ENCODE measurements at regions not wholly inside any gene's neighbourhood (a gene's known extent, or its start where the extent isn't known, plus 50 kb on each side); places are given as distances from the start of the nearest gene placed in this dataset.

GRCh38 chr1:59128239-59128736 is 168.6 kb upstream of the FGGY start:
- H3K56ac ChIP-seq (replicated peaks; ENCODE audit: insufficient read length, low read depth, low read length) = no peak overlapping the region
- no peak overlapping the region for H2AFZ ChIP-seq (ENCODE audit: low read length)
- CTCF ChIA-PET (ENCODE audit: partially characterized antibody) = no interaction called here
- no peak overlapping the region for H3K9ac ChIP-seq (replicated peaks in 1 of 4; ENCODE audit: extremely low read depth in 1 of 4, low read depth in 3 of 4, low read length in 3 of 4)
- H3K36me3 ChIP-seq (ENCODE audit: control insufficient read depth in 2 of 4, insufficient read depth in 4 of 4, low read length in 3 of 4) = no peaks in the 10 kb centered on the region
- H3K27ac ChIP-seq (ENCODE audit: low read depth, low read length) = no peak overlapping the region
- no peaks in the 10 kb centered on the region for H3K27me3 ChIP-seq (replicated peaks in 1 of 4; ENCODE audit: control insufficient read depth in 3 of 4, extremely low read depth in 1 of 4, insufficient read depth in 3 of 4, low read length in 3 of 4)
- H3K14ac ChIP-seq (ENCODE audit: insufficient read length) = no peak overlapping the region
- H3K9me3 ChIP-seq (ENCODE audit: insufficient read depth in 2 of 2, low read depth in 1 of 2, low read length in 1 of 2) = no peaks in the 10 kb centered on the region
- no peaks in the 10 kb centered on the region for H3K23me2 ChIP-seq (ENCODE audit: low read depth, low read length)
- 95% methylated on average over 1 of the region's 1 CpG; no CpG with 5 or more reads in 1 of the 2 experiments for WGBS, 2 experiments (ENCODE audit: extremely low coverage in 1 of 2, insufficient coverage in 1 of 2, insufficient read length in 1 of 2, insufficient replicate concordance in 2 of 2, low coverage in 1 of 2, low lambda C conversion rate in 2 of 2, missing lambda C conversion rate in 1 of 2)
- H3K23ac ChIP-seq (ENCODE audit: insufficient read length) = no peak overlapping the region
- H3K79me2 ChIP-seq (ENCODE audit: control insufficient read depth in 1 of 2, insufficient read depth in 2 of 2, low read length in 2 of 2) = no peaks in the 10 kb centered on the region
- H3K18ac ChIP-seq (ENCODE audit: extremely low read depth, low read length) = no peak overlapping the region
- POLR2A ChIA-PET (ENCODE audit: partially characterized antibody) = interaction anchor here (1.2 kb wide), 1 partner anchor 16 kb away, joined by 3 read pairs; no protein-coding TSS in a partner anchor
- no peak for DNase-seq (ENCODE audit: low read depth in 1 of 2, low spot score in 2 of 2)
- no peak overlapping the region for H2BK120ac ChIP-seq (replicated peaks; ENCODE audit: low read depth, low read length)
- no peak overlapping the region for H3K4me2 ChIP-seq (ENCODE audit: insufficient read depth in 1 of 2, low read depth in 2 of 2, low read length in 2 of 2)
- no peak overlapping the region for H4K5ac ChIP-seq (ENCODE audit: insufficient read length, low read depth, low read length)
- FAIRE-seq = no peak
- no peak overlapping the region for H2AK5ac ChIP-seq (ENCODE audit: low read depth, low read length)
- H3K4me3 ChIP-seq (ENCODE audit: extremely low read depth in 1 of 4, insufficient read depth in 2 of 4, low read depth in 3 of 4, low read length in 4 of 4) = no peak overlapping the region
- no peak overlapping the region for H2BK15ac ChIP-seq (ENCODE audit: low read length)
- no peak overlapping the region for H3K4ac ChIP-seq (replicated peaks; ENCODE audit: insufficient read length, low read depth, low read length)
- 0 out of 2 replicates have a peak overlapping the region, but pooled peaks have one; percentile 50 for H2BK12ac ChIP-seq (ENCODE audit: low read depth, low read length)
- H4K91ac ChIP-seq (replicated peaks; ENCODE audit: insufficient read length, low read length) = no peak overlapping the region
- no peak overlapping the region for H2BK5ac ChIP-seq (ENCODE audit: low read depth, low read length)
- H3K4me1 ChIP-seq (replicated peaks in 1 of 4; ENCODE audit: control insufficient read depth in 3 of 4, insufficient read depth in 4 of 4, low read length in 3 of 4) = peaks cover 0 to 5% (median 3%) of the 10 kb centered on the region in 4 experiments; a peak in 4 of 7 replicates
- H2BK20ac ChIP-seq (ENCODE audit: low read length) = no peak overlapping the region
- H4K8ac ChIP-seq (ENCODE audit: extremely low read depth, insufficient read depth, low read length) = no peak overlapping the region
- no peaks in the 10 kb centered on the region for H4K20me1 ChIP-seq (replicated peaks in 1 of 2; ENCODE audit: control insufficient read depth in 1 of 2, insufficient read depth in 2 of 2, low read length in 2 of 2)
- no peaks in the 10 kb centered on the region for H3K79me1 ChIP-seq (ENCODE audit: low read depth, low read length)
- TF ChIP-seq JUND (IDR thresholded peaks at IDR 0.05; ENCODE audit: low read length) = no peak
- TF ChIP-seq EGR1 (IDR thresholded peaks at IDR 0.05; ENCODE audit: borderline replicate concordance, low read depth, low read length) = no peak
- TF ChIP-seq CREB1 (IDR thresholded peaks at IDR 0.05) = no peak
- TF ChIP-seq TBP (IDR thresholded peaks at IDR 0.05; ENCODE audit: low read depth, low read length) = no peak
- no peak for TF ChIP-seq EP300 (IDR thresholded peaks at IDR 0.05; ENCODE audit: borderline replicate concordance in 1 of 2, low read depth in 2 of 2, low read length in 2 of 2)
- TF ChIP-seq NANOG (IDR thresholded peaks at IDR 0.05; ENCODE audit: insufficient read depth, low read depth, low read length, poor library complexity, severe bottlenecking) = no peak
- no peak for TF ChIP-seq ATF2 (IDR thresholded peaks at IDR 0.05; ENCODE audit: low read length)
- no peak for TF ChIP-seq CHD1 (IDR thresholded peaks at IDR 0.05; ENCODE audit: low read depth, low read length)
- no peak for TF ChIP-seq NRF1 (IDR thresholded peaks at IDR 0.05; ENCODE audit: low read depth, low read length)
- TF ChIP-seq HDAC6 (IDR thresholded peaks at IDR 0.05; ENCODE audit: low read depth, low read length) = no peak
- no peak for TF ChIP-seq SAP30 (IDR thresholded peaks at IDR 0.05; ENCODE audit: insufficient read depth, insufficient replicate concordance, low read length)
- no peak for TF ChIP-seq RXRA (IDR thresholded peaks at IDR 0.05; ENCODE audit: insufficient read depth, low read depth, low read length)
- TF ChIP-seq POU5F1 (IDR thresholded peaks at IDR 0.05; ENCODE audit: low read depth, low read length) = no peak

Measured in H1 (cell line).